Activated B cell treated with CpG ODN at 0.5 μM for 24 hours (primary cell): ENCODE measurements at regions not wholly inside any gene's neighbourhood (a gene's known extent, or its start where the extent isn't known, plus 50 kb on each side); places are given as distances from the start of the nearest gene placed in this dataset.

Experiments used
- ATAC-seq: fragments of 200-7000 bp; cut with Tn5 transposase; one replicate; pipeline ENCODE4 v1.10.0; 2021; ENCODE audit warnings: low read depth, mild to moderate bottlenecking, moderate library complexity
- CTCF ChIA-PET: fragments of 350-600 bp; sonication (Branson Sonifier 250); formaldehyde crosslinking; loops from one replicate; lab custom pipeline; 2021; ENCODE audit warnings: antibody characterized with exemption; lab: Charles Lee
- POLR2A ChIA-PET: fragments of 350-600 bp; sonication (Branson Sonifier 250); formaldehyde crosslinking; loops from one replicate; lab custom pipeline; 2021; ENCODE audit warnings: antibody characterized with exemption; lab: Charles Lee
- DNase-seq: peaks from one replicate; pipeline ENCODE4 v3.0.0; 2022
- H3K27ac Mint-ChIP-seq: one replicate; pipeline ENCODE4 v1.8.0; 2020; ENCODE audit warnings: mixed read lengths
- H3K27me3 Mint-ChIP-seq: one replicate; pipeline ENCODE4 v1.8.0; 2021; ENCODE audit warnings: mixed read lengths
- H3K36me3 Mint-ChIP-seq: one replicate; pipeline ENCODE4 v1.8.0; 2021; ENCODE audit warnings: low read depth, mixed read lengths
- H3K4me1 Mint-ChIP-seq: one replicate; pipeline ENCODE4 v1.8.0; 2021; ENCODE audit warnings: mixed read lengths
- H3K4me3 Mint-ChIP-seq: one replicate; pipeline ENCODE4 v1.8.0; 2020; ENCODE audit warnings: mild to moderate bottlenecking, mixed read lengths
- H3K9me3 Mint-ChIP-seq: one replicate; pipeline ENCODE4 v1.8.0; 2020; ENCODE audit warnings: mixed read lengths
- intact Hi-C: fragments of 100-400 bp; cut with micrococcal nuclease; formaldehyde crosslinking; loops from one replicate; pipeline ENCODE4 v1.15.1; 2024
- TF ChIP-seq, protein P1 (sequence below): fragments of 200-600 bp; IDR thresholded peaks from one replicate; pipeline ENCODE4 v1.8.0; 2022; ENCODE audit warnings: antibody characterized with exemption, mild to moderate bottlenecking

DNA sequence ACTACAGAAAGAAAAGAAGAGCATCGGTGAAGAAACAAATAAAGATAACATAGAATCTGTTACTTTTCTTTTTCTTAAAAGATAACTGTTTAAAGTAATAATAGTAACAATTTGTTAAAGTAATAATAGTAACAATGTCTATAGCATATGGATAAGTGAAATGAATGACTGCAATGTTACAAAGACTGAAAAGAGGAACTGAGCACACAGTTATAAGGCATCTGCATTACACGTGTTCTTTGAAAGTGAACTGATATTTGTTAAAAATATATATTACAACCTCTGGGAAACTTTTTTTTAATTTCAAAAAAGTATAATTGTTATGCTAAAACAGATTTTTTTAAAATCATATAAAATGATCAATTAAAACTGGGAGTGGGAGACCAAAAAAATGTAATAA is 88.4 kb upstream of the FST start:
- Mint-ChIP-seq H3K27ac (no peak overlapping the region), H3K4me1 (no peaks in the 10 kb centered on the region), H3K27me3 (no peaks in the 10 kb centered on the region), H3K9me3 (peaks cover 10% of the 10 kb centered on the region), H3K4me3 (no peak overlapping the region), H3K36me3 (no peaks in the 10 kb centered on the region)
- intact Hi-C loops: no loop called here
- ChIA-PET POLR2A (no interaction called here), CTCF (no interaction called here)
- no peak for DNase-seq
- no peak for ATAC-seq
- TF ChIP-seq, protein P1, sequence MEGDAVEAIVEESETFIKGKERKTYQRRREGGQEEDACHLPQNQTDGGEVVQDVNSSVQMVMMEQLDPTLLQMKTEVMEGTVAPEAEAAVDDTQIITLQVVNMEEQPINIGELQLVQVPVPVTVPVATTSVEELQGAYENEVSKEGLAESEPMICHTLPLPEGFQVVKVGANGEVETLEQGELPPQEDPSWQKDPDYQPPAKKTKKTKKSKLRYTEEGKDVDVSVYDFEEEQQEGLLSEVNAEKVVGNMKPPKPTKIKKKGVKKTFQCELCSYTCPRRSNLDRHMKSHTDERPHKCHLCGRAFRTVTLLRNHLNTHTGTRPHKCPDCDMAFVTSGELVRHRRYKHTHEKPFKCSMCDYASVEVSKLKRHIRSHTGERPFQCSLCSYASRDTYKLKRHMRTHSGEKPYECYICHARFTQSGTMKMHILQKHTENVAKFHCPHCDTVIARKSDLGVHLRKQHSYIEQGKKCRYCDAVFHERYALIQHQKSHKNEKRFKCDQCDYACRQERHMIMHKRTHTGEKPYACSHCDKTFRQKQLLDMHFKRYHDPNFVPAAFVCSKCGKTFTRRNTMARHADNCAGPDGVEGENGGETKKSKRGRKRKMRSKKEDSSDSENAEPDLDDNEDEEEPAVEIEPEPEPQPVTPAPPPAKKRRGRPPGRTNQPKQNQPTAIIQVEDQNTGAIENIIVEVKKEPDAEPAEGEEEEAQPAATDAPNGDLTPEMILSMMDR: no peak

DNA sequence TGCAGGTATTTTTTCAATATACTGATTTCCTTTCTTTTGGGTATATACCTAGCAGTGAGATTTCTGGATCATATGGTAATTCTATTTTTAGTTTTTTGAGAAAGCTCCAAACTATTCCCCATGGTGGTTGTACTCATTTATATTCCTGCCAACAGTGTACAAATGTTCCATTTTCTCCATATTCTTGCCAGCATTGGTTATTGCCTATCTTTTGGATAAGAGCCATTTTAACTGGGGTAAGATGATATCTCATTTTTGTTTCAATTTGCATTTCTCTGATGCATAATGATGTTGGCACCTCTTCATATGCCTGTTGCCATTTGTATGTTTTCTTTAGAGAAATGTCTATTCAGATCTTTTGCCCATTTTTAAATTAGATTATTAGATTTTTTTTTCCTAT is 85.6 kb upstream of the FST start:
- TF ChIP-seq, protein P1: no peak

DNA sequence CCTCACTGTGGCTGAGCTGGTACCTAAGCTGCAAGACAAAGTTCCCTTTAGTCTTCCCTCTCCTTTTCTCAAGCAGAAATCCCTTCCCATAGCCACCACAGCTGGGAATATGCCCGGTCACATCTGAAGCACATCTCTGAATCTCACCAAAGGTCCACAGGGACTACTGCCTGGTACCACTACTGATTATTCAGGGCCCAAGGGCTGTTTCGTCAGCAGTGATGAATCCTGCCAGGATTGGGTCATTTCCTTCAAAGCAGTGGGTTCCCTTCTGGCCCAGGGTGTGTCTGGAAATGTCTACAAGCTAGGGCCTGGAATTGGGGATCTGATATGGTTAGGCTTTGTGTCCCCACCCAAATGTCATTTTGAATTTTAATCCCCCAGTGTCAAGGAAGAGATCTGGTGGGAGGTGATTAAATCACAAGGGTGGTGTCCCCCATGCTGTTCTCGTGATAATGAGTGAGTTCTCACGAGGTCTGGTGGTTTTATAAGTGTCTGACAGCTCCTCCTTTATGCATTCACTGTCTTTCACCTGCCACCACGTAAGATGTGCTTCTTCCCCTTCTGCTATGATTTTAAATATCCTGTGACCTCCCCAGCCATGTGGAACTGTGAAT is 83.2 kb upstream of the FST start:
- no peaks in the 10 kb centered on the region for H3K4me1 Mint-ChIP-seq
- ChIA-PET CTCF (no interaction called here), POLR2A (no interaction called here)
- no peaks in the 10 kb centered on the region for H3K27me3 Mint-ChIP-seq
- H3K9me3 Mint-ChIP-seq: no peaks in the 10 kb centered on the region
- no peaks in the 10 kb centered on the region for H3K36me3 Mint-ChIP-seq
- H3K27ac Mint-ChIP-seq: no peak overlapping the region
- ATAC-seq: no peak
- intact Hi-C loops: no loop called here
- no peak for DNase-seq
- H3K4me3 Mint-ChIP-seq: no peak overlapping the region
- TF ChIP-seq, protein P1: no peak

More for the DNA sequence above, 85.6 kb upstream of the FST start:
- H3K4me1 Mint-ChIP-seq: no peaks in the 10 kb centered on the region
- ATAC-seq (no peak), DNase-seq (no peak)
- no peak overlapping the region for H3K4me3 Mint-ChIP-seq
- no peak overlapping the region for H3K27ac Mint-ChIP-seq
- no peaks in the 10 kb centered on the region for H3K27me3 Mint-ChIP-seq
- H3K36me3 Mint-ChIP-seq: no peaks in the 10 kb centered on the region
- ChIA-PET POLR2A (no interaction called here), CTCF (no interaction called here)
- intact Hi-C loops: no loop called here
- no peaks in the 10 kb centered on the region for H3K9me3 Mint-ChIP-seq

DNA sequence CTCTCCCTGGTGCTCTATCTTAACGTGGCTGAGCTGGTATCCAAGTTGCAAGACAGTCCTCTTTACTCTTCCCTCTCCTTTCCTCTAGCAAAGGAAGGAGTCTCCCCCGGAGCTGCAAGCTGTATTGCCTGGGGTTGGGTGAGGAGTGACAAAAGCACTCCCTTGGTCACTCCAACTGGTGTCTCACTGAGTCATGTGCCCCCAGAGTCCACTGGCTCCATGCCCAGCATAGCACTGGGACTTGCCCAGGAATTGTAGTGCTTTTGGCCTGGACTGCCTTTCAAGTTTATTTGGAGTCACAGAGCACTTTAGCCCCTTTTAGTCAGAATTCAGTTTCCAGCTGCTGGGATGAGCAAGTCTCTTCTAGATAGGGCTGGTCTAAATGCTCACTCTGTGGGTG is 82.6 kb upstream of the FST start:
- CTCF ChIA-PET: no interaction called here
- no peak overlapping the region for H3K4me3 Mint-ChIP-seq
- no peak for DNase-seq
- no peak overlapping the region for H3K27ac Mint-ChIP-seq
- no peaks in the 10 kb centered on the region for H3K36me3 Mint-ChIP-seq
- no peaks in the 10 kb centered on the region for H3K4me1 Mint-ChIP-seq
- TF ChIP-seq, protein P1: no peak
- ATAC-seq: no peak
- POLR2A ChIA-PET: no interaction called here
- no peaks in the 10 kb centered on the region for H3K27me3 Mint-ChIP-seq
- intact Hi-C loops: no loop called here
- no peaks in the 10 kb centered on the region for H3K9me3 Mint-ChIP-seq

DNA sequence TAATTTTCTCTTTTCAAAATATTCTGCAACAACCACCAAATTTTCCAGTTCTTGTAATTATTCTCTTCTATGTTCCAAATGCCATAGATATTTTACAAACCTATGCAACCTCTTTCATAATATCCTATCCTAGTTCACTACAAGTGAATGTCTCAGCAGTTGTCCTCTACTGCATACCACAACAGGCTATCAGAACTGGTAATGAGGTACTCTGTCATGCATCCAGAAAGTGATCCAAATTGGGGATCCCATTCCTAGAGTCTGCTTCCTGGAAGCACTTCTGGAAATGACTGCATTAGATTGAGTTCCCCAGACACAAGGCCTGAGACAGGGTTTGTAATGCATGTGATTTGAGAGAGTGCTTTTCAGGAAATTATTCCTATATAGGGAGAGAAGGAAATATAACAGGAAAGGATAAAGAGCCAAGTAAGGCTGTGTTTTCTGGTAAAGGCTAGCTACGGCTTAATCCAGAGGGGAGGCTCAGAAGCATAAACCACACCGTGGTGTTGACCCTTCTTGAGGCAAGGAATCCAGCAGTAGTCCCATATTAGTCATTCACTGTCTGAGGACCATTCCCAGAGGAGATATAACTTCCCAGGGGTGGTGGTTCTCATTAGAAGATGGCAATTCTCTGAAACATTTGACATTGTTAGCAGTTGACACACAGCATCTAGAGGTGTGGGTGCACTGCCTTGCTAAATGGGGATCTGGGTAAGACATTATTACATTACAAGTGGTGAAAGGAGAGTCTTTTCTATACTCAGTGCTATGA is 80.3 kb upstream of the FST start:
- CTCF ChIA-PET: no interaction called here
- H3K9me3 Mint-ChIP-seq: no peaks in the 10 kb centered on the region
- no peaks in the 10 kb centered on the region for H3K4me1 Mint-ChIP-seq
- DNase-seq (no peak), ATAC-seq (no peak)
- H3K4me3 Mint-ChIP-seq: no peak overlapping the region
- intact Hi-C loops: no loop called here
- H3K36me3 Mint-ChIP-seq: no peaks in the 10 kb centered on the region
- no peak overlapping the region for H3K27ac Mint-ChIP-seq
- TF ChIP-seq, protein P1: no peak
- POLR2A ChIA-PET: no interaction called here
- H3K27me3 Mint-ChIP-seq: no peaks in the 10 kb centered on the region
